ENCODE measurements at regions not wholly inside any gene's neighbourhood (a gene's known extent, or its start where the extent isn't known, plus 50 kb on each side); places are given as distances from the start of the nearest gene placed in this dataset.

- H3K79me2 ChIP-seq (ENCODE audit: insufficient read depth, low read length), result no peaks in the 10 kb centered on the region
- no peaks in the 10 kb centered on the region for H3K9me3 ChIP-seq (ENCODE audit: low read depth, low read length)
- H3K4me2 ChIP-seq (ENCODE audit: insufficient read depth, low read length), result no peak overlapping the region
- H3K36me3 ChIP-seq (ENCODE audit: insufficient read depth, low read length), result no peaks in the 10 kb centered on the region
- no peak for DNase-seq (ENCODE audit: insufficient read length, low spot score, missing footprints)
- H3K27ac ChIP-seq (ENCODE audit: low read depth, low read length), result no peak overlapping the region
- H2AFZ ChIP-seq (ENCODE audit: low read length), result no peak overlapping the region
- TF ChIP-seq CTCF (IDR thresholded peaks at IDR 0.05; ENCODE audit: extremely low read depth, low read depth, low read length), result no peak
- no peaks in the 10 kb centered on the region for H3K27me3 ChIP-seq (ENCODE audit: insufficient read depth, low read length)
- no peaks in the 10 kb centered on the region for H4K20me1 ChIP-seq (ENCODE audit: insufficient read depth, low read length)
- H3K4me1 ChIP-seq (ENCODE audit: insufficient read depth, low read length), result no peaks in the 10 kb centered on the region
- no peak overlapping the region for H3K4me3 ChIP-seq (ENCODE audit: insufficient read depth, low read length)
These were observed 203.9 kb downstream of the FBXO15 start for GRCh38 chr18:73943763-73944162.

GRCh38 chr18:73942956-73943355 is 204.7 kb downstream of the FBXO15 start:
- no peak for TF ChIP-seq CTCF (IDR thresholded peaks at IDR 0.05; ENCODE audit: extremely low read depth, low read depth, low read length)
- no peak for DNase-seq (ENCODE audit: insufficient read length, low spot score, missing footprints)
- Histone ChIP-seq H3K36me3 (ENCODE audit: insufficient read depth, low read length) (no peaks in the 10 kb centered on the region), H3K79me2 (ENCODE audit: insufficient read depth, low read length) (no peaks in the 10 kb centered on the region), H3K27me3 (ENCODE audit: insufficient read depth, low read length) (no peaks in the 10 kb centered on the region), H3K27ac (ENCODE audit: low read depth, low read length) (no peak overlapping the region), H3K4me2 (ENCODE audit: insufficient read depth, low read length) (no peak overlapping the region), H3K4me1 (ENCODE audit: insufficient read depth, low read length) (no peaks in the 10 kb centered on the region), H2AFZ (ENCODE audit: low read length) (no peak overlapping the region), H4K20me1 (ENCODE audit: insufficient read depth, low read length) (no peaks in the 10 kb centered on the region), H3K4me3 (ENCODE audit: insufficient read depth, low read length) (no peak overlapping the region), H3K9me3 (ENCODE audit: low read depth, low read length) (no peaks in the 10 kb centered on the region)

GRCh38 chr18:73942081-73942625 is 205.5 kb downstream of the FBXO15 start:
- Histone ChIP-seq H3K4me2 (ENCODE audit: insufficient read depth, low read length) (no peak overlapping the region), H3K9me3 (ENCODE audit: low read depth, low read length) (no peaks in the 10 kb centered on the region), H2AFZ (ENCODE audit: low read length) (no peak overlapping the region), H3K4me3 (ENCODE audit: insufficient read depth, low read length) (no peak overlapping the region), H3K36me3 (ENCODE audit: insufficient read depth, low read length) (no peaks in the 10 kb centered on the region), H3K79me2 (ENCODE audit: insufficient read depth, low read length) (no peaks in the 10 kb centered on the region), H4K20me1 (ENCODE audit: insufficient read depth, low read length) (no peaks in the 10 kb centered on the region), H3K27me3 (ENCODE audit: insufficient read depth, low read length) (no peaks in the 10 kb centered on the region), H3K27ac (ENCODE audit: low read depth, low read length) (no peak overlapping the region), H3K4me1 (ENCODE audit: insufficient read depth, low read length) (no peaks in the 10 kb centered on the region)
- no peak for TF ChIP-seq CTCF (IDR thresholded peaks at IDR 0.05; ENCODE audit: extremely low read depth, low read depth, low read length)
- peak; percentile 43 for DNase-seq (ENCODE audit: insufficient read length, low spot score, missing footprints)

GRCh38 chr18:73940721-73941120 is 206.9 kb downstream of the FBXO15 start:
- H3K27me3 ChIP-seq (ENCODE audit: insufficient read depth, low read length), result no peaks in the 10 kb centered on the region
- no peak for TF ChIP-seq CTCF (IDR thresholded peaks at IDR 0.05; ENCODE audit: extremely low read depth, low read depth, low read length)
- H3K4me3 ChIP-seq (ENCODE audit: insufficient read depth, low read length), result no peak overlapping the region
- H4K20me1 ChIP-seq (ENCODE audit: insufficient read depth, low read length), result no peaks in the 10 kb centered on the region
- H3K36me3 ChIP-seq (ENCODE audit: insufficient read depth, low read length), result no peaks in the 10 kb centered on the region
- H2AFZ ChIP-seq (ENCODE audit: low read length), result no peak overlapping the region
- H3K9me3 ChIP-seq (ENCODE audit: low read depth, low read length), result no peaks in the 10 kb centered on the region
- no peak for DNase-seq (ENCODE audit: insufficient read length, low spot score, missing footprints)
- H3K27ac ChIP-seq (ENCODE audit: low read depth, low read length), result no peak overlapping the region
- H3K79me2 ChIP-seq (ENCODE audit: insufficient read depth, low read length), result no peaks in the 10 kb centered on the region
- no peaks in the 10 kb centered on the region for H3K4me1 ChIP-seq (ENCODE audit: insufficient read depth, low read length)
- no peak overlapping the region for H3K4me2 ChIP-seq (ENCODE audit: insufficient read depth, low read length)

Data from osteoblast (primary cell).